ENCODE measurements at regions not wholly inside any gene's neighbourhood (a gene's known extent, or its start where the extent isn't known, plus 50 kb on each side); places are given as distances from the start of the nearest gene placed in this dataset.
"Not testable (repeated sequence)": the region's sequence is repeated elsewhere in the genome, so short reads cannot be mapped to it uniquely, and the experiment has no call there.

GRCh38 chr4:57195622-57196021, 85.4 kb upstream of the IGFBP7 start:
- no peak for DNase-seq

DNA sequence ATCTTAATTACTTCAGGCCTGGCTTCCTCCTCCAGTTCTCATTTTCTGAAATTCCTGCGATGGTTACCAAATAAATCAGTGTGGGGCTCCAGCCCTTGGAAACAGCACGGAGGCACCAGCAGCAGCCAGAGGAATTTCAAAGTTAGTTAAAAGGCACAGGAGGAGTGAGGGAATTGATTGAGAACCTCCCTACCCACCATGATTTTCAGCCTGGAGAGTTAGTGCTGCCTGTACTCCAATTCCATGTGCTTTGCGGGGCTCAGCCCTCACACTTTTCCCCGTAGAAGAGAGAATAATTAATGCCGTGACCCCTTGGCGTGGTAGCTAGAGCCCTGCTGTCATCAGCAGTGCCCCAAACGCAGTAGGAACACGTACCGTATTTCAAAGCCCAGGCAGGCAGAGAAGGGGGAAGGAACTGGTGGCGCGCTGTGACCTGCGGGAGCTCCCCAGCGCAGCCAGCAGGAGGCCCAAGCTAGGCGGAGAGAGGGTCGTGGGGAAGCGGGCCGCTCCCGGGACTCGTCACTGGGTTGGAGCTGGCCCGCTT, 84.0 kb upstream of the IGFBP7 start:
- no peak for DNase-seq

DNA sequence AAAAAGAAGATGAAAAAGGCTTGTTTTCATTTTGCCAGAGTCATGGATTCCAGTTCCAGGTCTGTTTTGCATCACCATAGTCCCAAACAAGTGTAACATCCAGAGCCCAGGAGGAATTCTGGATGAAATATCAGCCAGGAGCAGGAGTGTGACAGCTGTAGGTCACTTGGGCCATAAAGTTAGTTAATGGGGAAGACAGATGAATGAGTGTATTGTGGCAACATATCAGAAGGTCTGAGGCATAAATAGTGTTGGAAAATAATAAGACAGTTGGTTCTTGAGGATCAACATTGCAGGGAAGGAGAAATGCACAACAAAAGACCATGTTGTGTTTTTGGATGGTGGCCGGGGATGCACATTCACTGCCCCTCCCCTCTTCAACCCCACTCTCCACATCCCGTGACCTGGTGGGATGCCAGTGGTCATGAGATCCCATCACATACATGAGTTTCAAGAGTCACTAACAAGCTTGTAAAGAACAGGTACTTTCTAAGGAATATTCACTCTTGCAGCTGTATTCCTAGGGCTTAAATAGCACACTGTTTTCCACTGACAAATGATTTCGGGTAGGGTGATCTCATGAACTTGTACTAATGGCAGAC, 83.1 kb upstream of the IGFBP7 start:
- DNase-seq: no peak

- DNase-seq: no peak
Measured at GRCh38 chr4:57191523-57192034, 81.4 kb upstream of the IGFBP7 start.

DNA sequence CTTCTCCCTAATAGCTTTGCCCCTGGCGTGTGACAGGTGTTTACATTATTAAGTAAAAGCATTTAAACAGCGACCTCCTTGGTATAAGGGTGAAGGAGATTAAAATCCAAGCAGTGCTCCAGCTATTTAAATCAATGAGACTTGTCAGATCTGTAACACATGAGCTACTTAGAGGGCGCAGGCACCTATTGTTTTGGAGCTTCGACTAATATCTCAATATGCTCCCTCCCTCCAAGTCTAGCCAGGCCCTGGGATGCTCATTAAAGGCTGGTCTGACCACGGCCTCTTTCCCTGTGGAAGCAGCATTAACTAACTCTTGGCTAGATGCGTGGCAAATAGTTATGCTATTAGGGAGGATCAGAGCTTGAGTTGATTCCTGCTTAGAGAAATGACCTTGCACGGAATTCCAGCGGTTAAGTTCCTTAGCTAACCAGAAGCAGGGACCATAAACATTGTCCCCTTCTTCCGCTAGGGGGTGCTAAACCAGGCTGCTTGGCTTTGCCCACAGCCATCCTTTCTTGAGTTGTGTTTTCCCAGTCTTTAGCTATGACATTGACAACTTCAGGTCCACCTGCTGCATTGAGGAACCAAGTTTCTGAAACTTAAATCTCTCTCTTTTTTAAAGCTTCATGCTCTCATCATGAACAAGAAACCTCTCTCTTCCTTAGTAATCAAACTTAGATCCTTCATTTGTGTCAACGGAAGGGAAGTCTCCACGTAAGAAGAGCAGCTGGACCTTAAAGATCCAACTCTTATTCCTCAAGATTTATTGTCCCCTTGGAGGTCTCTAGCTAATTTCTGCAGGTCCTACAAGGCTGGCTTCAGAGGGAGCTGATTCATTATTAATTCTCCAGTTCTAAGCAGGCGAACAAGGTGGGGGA, 80.7 kb upstream of the IGFBP7 start:
- DNase-seq: peak; percentile 18

- no peak for DNase-seq
Measured at GRCh38 chr4:57187246-57187645, 77.1 kb upstream of the IGFBP7 start.

DNA sequence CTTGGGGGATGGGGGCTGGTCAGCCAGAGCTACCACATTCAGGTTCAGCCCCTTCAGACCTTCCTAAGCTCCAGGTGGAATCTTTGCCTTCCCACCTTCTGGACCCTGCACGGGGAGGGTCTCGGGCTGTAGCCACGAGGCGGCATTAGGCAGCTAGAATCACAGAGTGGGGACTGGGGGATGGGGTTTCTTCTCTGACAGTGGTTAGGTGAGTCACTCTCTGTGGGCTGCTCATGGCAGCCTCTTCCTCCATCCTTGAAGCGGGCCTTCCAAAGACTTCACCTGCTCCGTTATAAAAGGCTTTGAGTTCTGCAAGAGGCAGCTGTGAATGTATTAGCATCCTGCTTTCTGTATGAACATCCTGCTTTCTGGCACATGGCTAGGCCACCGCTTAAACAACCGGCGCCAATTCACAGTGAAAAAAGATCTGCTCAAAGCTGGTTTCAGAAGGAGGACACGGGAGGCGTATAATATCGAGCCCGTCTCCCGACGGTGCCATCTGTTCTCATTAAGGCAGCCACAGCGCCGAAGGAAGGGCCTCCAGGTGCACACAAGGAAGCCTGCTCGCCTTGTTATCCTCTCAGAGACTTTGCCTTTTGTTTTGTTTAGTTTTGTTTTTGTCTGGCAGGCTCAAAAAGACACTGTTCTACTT, 74.3 kb upstream of the IGFBP7 start:
- DNase-seq: no peak

DNA sequence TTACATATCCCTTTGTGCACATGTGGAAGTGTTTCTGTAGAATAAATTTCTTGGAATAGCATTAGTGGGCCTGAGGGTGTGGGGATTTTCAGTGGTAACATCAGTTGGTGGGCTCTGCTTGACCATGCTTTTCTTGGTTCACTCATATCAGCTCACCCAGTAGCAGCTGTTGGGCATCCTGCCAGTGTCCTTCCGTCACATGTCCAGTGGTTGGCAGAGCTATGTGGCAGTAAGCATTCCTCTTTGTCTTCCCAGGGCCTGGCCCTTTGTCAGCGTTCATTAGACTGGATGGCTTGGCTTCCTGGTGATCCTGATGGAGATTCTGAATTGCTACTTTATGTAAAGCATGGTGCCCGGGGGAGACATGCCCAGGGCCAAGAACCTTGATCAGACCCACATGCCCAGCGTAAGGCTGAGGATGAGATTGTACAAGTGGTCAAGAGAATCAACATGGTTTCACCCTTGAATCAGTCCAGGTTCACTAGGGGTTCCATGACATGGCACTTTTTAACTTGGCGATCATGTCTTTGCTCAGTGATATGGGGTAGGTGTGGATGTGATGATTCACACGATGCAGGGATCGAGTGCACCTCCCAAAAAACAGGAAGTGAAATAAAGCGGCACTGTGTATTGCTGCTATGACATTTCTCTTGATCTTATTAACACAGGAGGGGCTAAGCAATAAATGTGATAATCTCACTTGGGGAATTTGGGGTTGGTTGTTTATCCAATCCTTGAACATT, 72.1 kb upstream of the IGFBP7 start:
- no peak for DNase-seq

- not testable (repeated sequence) for DNase-seq
Measured at GRCh38 chr4:57173136-57173535, 63.0 kb upstream of the IGFBP7 start.

DNA sequence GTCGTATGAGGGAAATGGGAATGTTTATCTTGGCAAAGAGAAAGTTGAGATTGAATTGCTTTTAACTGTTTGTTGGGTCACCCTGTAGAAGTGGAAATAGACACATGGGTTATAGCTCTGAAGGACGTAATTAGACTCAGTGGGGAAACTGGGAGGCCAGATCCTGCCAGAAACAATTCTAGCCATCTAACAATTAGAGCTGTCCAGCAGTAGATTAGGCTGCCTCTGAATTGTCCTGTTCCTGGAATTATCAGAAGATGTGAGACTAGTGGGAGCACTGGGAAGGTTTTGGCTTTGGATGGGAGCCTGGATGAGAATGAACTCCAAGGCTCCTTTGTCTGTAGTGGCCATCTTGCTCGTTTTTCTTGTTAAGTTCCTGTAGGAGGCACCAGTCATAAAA, 61.9 kb upstream of the IGFBP7 start:
- DNase-seq: no peak

DNA sequence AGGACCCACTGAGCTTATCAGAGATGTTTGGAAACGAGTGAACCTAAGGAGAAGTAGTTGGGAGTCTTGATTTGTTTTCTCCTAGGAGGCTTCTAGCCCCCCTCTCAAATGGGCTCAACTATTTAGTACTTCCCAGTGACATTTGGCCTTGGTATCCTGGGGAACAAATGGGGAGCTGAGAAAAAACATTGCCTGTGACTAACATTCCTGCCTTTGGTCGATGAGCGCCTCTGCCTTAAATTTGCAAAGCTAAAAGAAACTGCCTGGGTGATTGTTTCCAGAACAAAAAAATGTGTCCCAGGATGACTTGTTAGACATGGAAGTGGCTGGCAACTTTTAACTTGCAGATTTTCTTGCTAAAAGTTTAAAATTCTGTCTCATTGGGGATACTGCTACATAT, 58.8 kb upstream of the IGFBP7 start:
- no peak for DNase-seq

GRCh38 chr4:57163530-57164459, 53.6 kb upstream of the IGFBP7 start:
- peak; percentile 74 for DNase-seq

DNA sequence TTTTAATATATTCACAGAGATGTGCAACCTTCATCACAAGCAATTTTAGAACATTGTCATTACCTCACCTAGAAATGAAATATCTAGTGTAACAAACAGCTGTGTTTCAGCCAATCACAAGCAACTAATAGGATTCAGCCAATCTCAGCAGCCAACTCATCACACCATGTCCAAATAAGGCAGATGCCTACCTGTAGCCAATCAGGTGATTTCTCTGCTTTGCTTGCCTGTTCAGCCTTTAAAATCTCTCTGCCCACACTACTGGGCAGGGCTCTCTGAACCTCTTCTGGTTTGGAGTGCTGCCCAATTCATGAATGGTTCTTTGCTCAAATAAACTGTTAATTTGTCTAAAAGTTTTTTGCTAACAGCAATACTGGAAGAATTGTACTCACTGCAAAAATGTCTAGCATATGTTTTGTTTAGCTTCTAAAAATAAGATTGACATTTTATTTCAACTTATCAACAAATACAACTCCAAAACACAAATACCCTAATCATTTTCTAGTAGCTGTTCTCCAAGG, 52.4 kb upstream of the IGFBP7 start:
- no peak for DNase-seq

Measured in activated CD4-positive, alpha-beta T cell treated with anti-CD3 and anti-CD28 coated beads, Interleukin-2, amount 50 U/mL, for 16 hours (primary cell).